ENCODE measurements at regions not wholly inside any gene's neighbourhood (a gene's known extent, or its start where the extent isn't known, plus 50 kb on each side); places are given as distances from the start of the nearest gene placed in this dataset.

GRCh38 chr1:229157480-229157879, 113.4 kb upstream of the RAB4A start:
- TF ChIP-seq CTCF (IDR thresholded peaks at IDR 0.05) = no peak
- TF ChIP-seq POLR2A (IDR thresholded peaks at IDR 0.05) = no peak
- TF ChIP-seq EP300 (IDR thresholded peaks at IDR 0.05) = no peak

Measured in ovary (tissue), 3 donors.